Dermis microvascular lymphatic vessel endothelial cell (primary cell): ENCODE measurements at regions not wholly inside any gene's neighbourhood (a gene's known extent, or its start where the extent isn't known, plus 50 kb on each side); places are given as distances from the start of the nearest gene placed in this dataset.
A peak's percentile ranks its signal among the peaks of the same experiment; 100 is the strongest.
"Not testable (repeated sequence)": the region's sequence is repeated elsewhere in the genome, so short reads cannot be mapped to it uniquely, and the experiment has no call there.

Experiments used
- DNase-seq, 2 donors: peaks; one replicate each; pipeline versions ENCODE4 v3.0.0 to v3.0.0-alpha.2; 2010; ENCODE audit warnings: low read depth in 2 of 2

DNA sequence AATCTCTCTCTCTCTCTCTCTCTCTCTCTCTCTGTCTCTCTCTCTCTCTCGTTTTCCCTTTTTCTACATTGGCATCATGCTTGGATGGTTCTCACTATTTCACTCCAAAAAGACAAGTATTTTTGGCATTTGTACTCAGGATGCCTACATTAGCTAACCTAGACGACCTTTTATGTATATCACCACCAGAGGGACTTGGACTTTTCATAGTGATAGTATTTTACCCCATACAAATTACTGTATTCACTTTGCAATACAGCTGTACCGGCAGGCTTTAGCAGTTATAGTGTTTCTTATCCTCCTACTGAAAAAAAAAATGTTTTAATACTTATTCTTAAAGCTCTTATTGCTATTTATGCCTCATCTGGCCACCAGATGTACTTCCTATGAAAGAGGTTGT lies 687.2 kb upstream of the KLHL1 start:
- DNase-seq = no peak

DNA sequence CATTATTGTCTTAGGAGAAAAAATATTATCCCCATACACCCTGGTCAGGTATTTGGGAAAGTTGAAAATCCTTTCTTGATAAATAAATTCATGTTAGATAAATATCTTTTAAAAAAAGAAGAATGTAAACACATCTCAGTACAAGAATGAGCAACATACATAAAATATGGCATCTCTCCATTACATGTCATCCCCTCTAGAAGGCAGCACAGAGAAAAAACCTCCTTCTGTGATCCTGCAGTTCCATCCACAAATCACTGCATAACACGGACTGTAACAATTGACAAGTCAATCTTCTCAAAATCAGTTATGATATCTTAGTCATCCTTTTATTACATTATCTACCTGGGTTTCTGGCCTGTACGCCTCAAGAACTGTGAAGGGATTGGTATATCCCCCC lies 683.9 kb upstream of the KLHL1 start:
- no peak for DNase-seq

- DNase-seq = no peak
Observed at GRCh38 chr13:70789751-70790150, 681.5 kb upstream of the KLHL1 start.

- DNase-seq = no peak
Observed at GRCh38 chr13:70788074-70788473, 679.8 kb upstream of the KLHL1 start.

DNA sequence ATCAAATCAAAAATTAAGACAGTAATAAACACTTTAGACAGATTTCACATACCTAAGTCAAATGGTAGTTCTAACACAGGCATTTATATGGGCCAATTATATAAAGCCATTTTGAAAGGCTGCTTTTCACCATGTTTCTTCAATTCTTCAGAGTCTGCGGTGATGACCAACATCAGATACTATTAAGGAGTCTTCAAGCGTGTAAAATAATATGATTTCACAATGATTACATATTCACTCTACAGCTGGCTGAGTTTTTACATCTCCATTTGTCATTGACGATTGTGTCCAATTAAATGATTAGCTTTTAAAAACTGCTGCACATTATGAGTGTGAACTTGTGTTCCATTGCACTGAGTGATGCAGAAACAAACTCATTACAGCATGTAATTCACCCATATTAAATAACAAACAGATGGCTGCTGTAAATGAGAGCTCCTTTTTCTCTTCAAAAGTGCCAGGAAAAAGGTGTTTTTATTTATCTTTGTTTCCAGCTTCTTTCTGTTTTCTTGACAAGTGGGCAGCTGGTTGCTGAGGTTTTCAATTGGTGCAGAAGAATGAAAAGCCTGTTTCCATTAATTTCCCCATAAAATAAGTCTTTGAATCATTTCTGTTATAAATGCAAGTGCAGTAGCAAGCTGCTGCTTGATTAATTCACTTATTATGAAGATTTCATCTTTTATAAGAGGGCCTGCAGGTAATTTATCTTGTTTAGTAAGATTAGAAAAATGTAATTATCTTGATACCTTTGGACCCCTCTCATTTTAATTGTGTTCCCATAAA lies 676.1 kb upstream of the KLHL1 start:
- DNase-seq = no peak

GRCh38 chr13:70769817-70770216 lies 661.6 kb upstream of the KLHL1 start:
- no peak for DNase-seq

DNA sequence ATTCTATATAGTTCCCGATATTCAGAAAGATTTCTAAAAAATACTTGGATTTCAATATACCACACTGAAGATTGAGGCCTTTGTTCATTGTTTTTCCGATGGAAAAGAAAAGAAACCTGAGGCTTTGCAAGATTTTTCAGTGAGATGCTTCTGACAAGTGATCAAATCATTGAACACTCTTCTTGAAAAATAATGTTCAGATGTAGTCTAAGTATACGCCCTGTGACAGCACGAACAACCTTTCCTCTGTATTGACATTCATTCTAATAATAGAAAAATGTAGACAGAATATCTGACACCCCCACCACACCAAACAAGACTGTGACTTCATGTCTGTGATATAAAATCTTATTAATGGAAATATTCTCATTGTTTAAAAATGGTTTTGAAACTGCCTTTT lies 650.7 kb upstream of the KLHL1 start:
- DNase-seq = no peak

GRCh38 chr13:70756088-70756487 lies 647.8 kb upstream of the KLHL1 start:
- DNase-seq = no peak

- no peak for DNase-seq
Observed at GRCh38 chr13:70755456-70755855, 647.2 kb upstream of the KLHL1 start.

DNA sequence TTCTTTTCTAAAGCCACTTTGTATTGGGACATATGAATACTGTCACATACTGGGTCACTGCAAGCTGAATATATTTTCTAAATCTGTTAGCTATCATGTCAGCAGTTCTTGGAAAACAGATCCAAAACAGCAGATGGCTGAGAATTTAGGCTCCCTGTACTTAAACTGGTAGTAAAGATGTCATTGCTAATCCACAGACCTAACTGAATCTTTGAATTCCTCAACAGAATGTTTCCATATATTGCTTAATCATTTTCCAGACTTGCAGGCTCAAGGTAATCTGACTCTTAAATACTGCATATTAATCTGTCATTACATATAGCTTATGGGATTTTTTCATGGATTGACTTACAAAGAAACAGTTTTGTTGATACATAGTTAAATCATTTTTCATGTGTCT lies 639.0 kb upstream of the KLHL1 start:
- no peak for DNase-seq

DNA sequence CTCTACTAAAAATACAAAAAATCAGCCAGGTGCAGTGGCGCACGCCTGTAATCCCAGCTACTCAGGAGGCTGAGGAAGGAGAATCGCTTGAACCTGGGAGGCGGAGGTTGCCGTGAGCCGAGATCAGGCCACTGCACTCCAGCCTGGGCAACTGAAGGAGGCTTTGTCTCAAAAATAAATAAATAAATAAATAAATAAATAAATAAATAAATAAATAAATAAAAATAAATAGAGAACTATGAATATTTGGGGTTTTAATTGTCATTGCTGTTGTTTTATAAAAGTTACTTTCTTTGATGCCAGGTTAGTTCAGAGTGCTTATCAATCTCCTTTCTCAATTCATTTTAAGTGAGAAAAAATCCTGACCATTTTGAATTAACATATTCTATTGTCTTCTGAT lies 638.2 kb upstream of the KLHL1 start:
- DNase-seq = not testable (repeated sequence)

- DNase-seq = no peak
Observed at GRCh38 chr13:70736622-70737317, 628.5 kb upstream of the KLHL1 start.

- no peak for DNase-seq
Observed at GRCh38 chr13:70732611-70733010, 624.4 kb upstream of the KLHL1 start.

GRCh38 chr13:70729369-70729768 lies 621.1 kb upstream of the KLHL1 start:
- DNase-seq = no peak

GRCh38 chr13:70723732-70724131 lies 615.5 kb upstream of the KLHL1 start:
- DNase-seq = peak in 1 of 2 donors; percentile 27

GRCh38 chr13:70720386-70720785 lies 612.1 kb upstream of the KLHL1 start:
- no peak for DNase-seq

DNA sequence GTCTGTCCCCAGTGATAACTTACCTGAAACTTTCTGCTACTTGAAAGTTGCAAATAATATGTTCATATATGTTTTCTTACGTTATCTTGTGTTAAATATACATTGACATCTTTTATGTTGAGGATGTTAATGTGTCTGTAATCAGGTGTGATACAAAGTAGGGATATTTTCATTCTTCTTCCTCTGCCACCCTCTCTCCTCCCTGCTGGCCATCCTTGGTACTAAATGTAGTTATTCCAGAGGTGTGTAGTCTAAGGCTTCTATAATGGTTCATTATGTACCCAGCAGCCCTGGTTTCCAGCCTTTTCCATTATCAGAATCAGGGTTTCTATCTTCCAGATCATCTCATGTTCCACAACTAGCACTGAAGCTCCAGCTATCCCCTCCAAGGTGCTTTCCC lies 606.7 kb upstream of the KLHL1 start:
- no peak for DNase-seq

DNA sequence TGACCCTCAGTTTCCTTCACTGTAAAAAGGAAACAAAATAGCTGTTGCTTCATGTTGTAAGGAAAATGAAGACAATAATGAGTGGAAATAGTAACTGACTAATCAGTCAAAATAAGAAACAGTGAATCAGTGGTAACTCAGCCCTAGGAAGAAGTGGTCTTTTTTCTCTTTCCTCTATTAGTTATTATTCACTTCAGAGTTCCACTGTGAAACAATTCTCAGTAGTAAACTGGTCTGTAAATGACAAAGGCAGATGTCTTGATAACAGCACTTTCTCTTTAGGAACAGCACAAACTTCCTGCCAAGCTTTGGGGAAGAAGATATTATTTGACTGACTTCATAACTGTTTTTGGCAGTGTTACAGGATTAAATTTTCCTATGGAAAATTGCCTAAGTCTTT lies 600.5 kb upstream of the KLHL1 start:
- DNase-seq = peak in 1 of 2 donors; percentile 85

GRCh38 chr13:70703755-70704154 lies 595.5 kb upstream of the KLHL1 start:
- DNase-seq = peak in 1 of 2 donors; percentile 2

DNA sequence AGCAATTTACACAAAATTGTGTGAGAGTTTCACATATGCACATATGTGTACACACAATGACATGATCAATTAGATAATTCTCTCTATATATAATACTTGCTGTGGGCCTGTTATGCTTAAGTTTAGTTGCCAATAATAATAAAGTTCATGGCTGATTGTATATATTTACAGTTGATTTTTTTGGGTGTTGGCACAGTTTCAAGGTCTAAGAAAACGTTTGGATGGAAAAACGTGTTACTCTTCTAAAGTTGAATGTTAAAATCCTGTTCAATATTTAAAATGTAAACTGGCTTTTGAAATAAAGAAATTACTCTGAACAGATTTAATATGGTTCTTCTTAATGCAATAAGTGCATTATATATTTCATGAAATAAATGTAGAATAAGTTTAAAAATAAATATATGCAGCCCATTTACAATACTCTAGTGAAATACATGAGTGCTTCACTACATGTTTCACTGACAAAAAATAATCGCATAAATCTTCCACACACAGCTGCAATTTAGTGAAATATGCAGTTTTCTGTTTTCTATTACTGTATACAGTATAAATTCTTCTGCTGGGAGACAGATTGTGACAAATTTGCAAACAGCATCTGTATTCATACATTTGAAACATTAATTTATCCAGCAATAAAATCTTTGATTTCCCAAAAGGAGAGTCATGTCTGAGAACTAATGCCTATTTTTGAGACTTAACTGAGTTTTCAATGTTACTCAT lies 586.9 kb upstream of the KLHL1 start:
- DNase-seq = no peak

GRCh38 chr13:70668983-70669382 lies 560.7 kb upstream of the KLHL1 start:
- peak in 1 of 2 donors; percentile 3 for DNase-seq

DNA sequence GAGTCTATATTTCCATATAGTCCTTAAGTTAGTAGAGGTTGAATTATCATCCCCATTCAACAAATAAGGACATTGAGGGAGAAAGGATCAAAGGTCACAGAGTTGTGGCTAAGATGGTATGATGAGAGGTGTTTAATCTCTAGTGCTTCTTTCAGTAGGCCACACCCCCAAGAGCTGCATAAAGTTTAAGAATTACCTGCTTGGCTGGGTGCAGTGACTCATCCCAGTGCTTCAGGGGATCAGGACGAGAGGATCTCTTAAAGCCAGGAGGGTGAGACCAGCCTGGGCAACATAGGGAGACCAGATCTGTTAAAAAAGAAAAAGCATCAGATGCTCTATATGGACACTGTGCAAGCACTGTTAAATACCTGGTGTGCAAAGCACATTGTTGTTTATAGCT lies 560.0 kb upstream of the KLHL1 start:
- no peak for DNase-seq
